Fibroblast of skin of scalp (primary cell): ENCODE measurements at regions not wholly inside any gene's neighbourhood (a gene's known extent, or its start where the extent isn't known, plus 50 kb on each side); places are given as distances from the start of the nearest gene placed in this dataset.

Experiments
- DNase-seq: peaks from one replicate; pipeline ENCODE4 v3.0.0-alpha.2; 2013

GRCh38 chr13:84946192-84946591, 853.0 kb downstream of the SLITRK6 start:
- DNase-seq, result peak; percentile 6

- DNase-seq, result no peak
These were observed 858.4 kb downstream of the SLITRK6 start for GRCh38 chr13:84940798-84941197.

GRCh38 chr13:84940167-84940566, 859.1 kb downstream of the SLITRK6 start:
- DNase-seq, result no peak

- peak; percentile 1 for DNase-seq
These were observed 864.3 kb downstream of the SLITRK6 start for GRCh38 chr13:84934911-84935310.

- no peak for DNase-seq
These were observed 865.4 kb downstream of the SLITRK6 start for GRCh38 chr13:84933797-84934196.

GRCh38 chr13:84931264-84931663, 868.0 kb downstream of the SLITRK6 start:
- no peak for DNase-seq

GRCh38 chr13:84927442-84928169, 871.6 kb downstream of the SLITRK6 start:
- no peak for DNase-seq

- DNase-seq, result peak; percentile 21
These were observed 873.8 kb downstream of the SLITRK6 start for GRCh38 chr13:84925443-84925842.

GRCh38 chr13:84923831-84924230, 875.4 kb downstream of the SLITRK6 start:
- no peak for DNase-seq

- DNase-seq, result peak; percentile 31
These were observed 881.9 kb downstream of the SLITRK6 start for GRCh38 chr13:84917252-84917878.

GRCh38 chr13:84912720-84913119, 886.5 kb downstream of the SLITRK6 start:
- no peak for DNase-seq

GRCh38 chr13:84910423-84910822, 888.8 kb downstream of the SLITRK6 start:
- DNase-seq, result no peak

GRCh38 chr13:84903391-84903790, 895.8 kb downstream of the SLITRK6 start:
- DNase-seq, result no peak

GRCh38 chr13:84902243-84902642, 897.0 kb downstream of the SLITRK6 start:
- no peak for DNase-seq

GRCh38 chr13:84896128-84896527, 903.1 kb downstream of the SLITRK6 start:
- DNase-seq, result peak; percentile 63

- DNase-seq, result no peak
These were observed 904.5 kb downstream of the SLITRK6 start for GRCh38 chr13:84894749-84895148.

GRCh38 chr13:84885868-84886267, 913.4 kb downstream of the SLITRK6 start:
- no peak for DNase-seq

- no peak for DNase-seq
These were observed 925.3 kb downstream of the SLITRK6 start for GRCh38 chr13:84873951-84874350.

GRCh38 chr13:84870190-84870589, 929.0 kb downstream of the SLITRK6 start:
- DNase-seq, result no peak

GRCh38 chr13:84867246-84867645, 932.0 kb downstream of the SLITRK6 start:
- no peak for DNase-seq

GRCh38 chr13:84865783-84866221, 933.4 kb downstream of the SLITRK6 start:
- peak; percentile 3 for DNase-seq

GRCh38 chr13:84864341-84864740, 934.9 kb downstream of the SLITRK6 start:
- DNase-seq, result no peak

GRCh38 chr13:84847107-84847506, 952.1 kb downstream of the SLITRK6 start:
- no peak for DNase-seq

GRCh38 chr13:84845907-84846619, 953.2 kb downstream of the SLITRK6 start:
- DNase-seq, result no peak
